ENCODE measurements at regions not wholly inside any gene's neighbourhood (a gene's known extent, or its start where the extent isn't known, plus 50 kb on each side); places are given as distances from the start of the nearest gene placed in this dataset.

- DNase-seq = no peak
These were observed 614.6 kb downstream of the DHX35 start for GRCh38 chr20:39576771-39577170.

GRCh38 chr20:39574061-39574460 lies 611.9 kb downstream of the DHX35 start:
- no peak for DNase-seq

GRCh38 chr20:39571171-39571570 lies 609.0 kb downstream of the DHX35 start:
- DNase-seq = no peak

- DNase-seq = no peak
These were observed 606.0 kb downstream of the DHX35 start for GRCh38 chr20:39568109-39568508.

- no peak for DNase-seq
These were observed 601.2 kb downstream of the DHX35 start for GRCh38 chr20:39563349-39563748.

- no peak for DNase-seq
These were observed 592.2 kb downstream of the DHX35 start for GRCh38 chr20:39554341-39554740.

- DNase-seq = no peak
These were observed 591.0 kb downstream of the DHX35 start for GRCh38 chr20:39553120-39553519.

- DNase-seq = no peak
These were observed 587.6 kb downstream of the DHX35 start for GRCh38 chr20:39549733-39550132.

- no peak for DNase-seq
These were observed 585.6 kb downstream of the DHX35 start for GRCh38 chr20:39547546-39548408.

GRCh38 chr20:39541136-39541803 lies 579.1 kb downstream of the DHX35 start:
- DNase-seq = no peak

- no peak for DNase-seq
These were observed 576.2 kb downstream of the DHX35 start for GRCh38 chr20:39538317-39538716.

GRCh38 chr20:39535301-39535700 lies 573.2 kb downstream of the DHX35 start:
- DNase-seq = no peak

- no peak for DNase-seq
These were observed 572.7 kb downstream of the DHX35 start for GRCh38 chr20:39534846-39535245.

GRCh38 chr20:39533858-39534257 lies 571.7 kb downstream of the DHX35 start:
- no peak for DNase-seq

- no peak for DNase-seq
These were observed 570.1 kb downstream of the DHX35 start for GRCh38 chr20:39532205-39532604.

- no peak for DNase-seq
These were observed 566.3 kb downstream of the DHX35 start for GRCh38 chr20:39528436-39528835.

- DNase-seq = peak; percentile 12 to 16
These were observed 562.3 kb downstream of the DHX35 start for GRCh38 chr20:39524371-39524911.

- DNase-seq = no peak
These were observed 561.3 kb downstream of the DHX35 start for GRCh38 chr20:39523405-39523804.

- DNase-seq = no peak
These were observed 556.5 kb downstream of the DHX35 start for GRCh38 chr20:39518654-39519053.

GRCh38 chr20:39516964-39517363 lies 554.8 kb downstream of the DHX35 start:
- DNase-seq = no peak

- no peak for DNase-seq
These were observed 542.6 kb downstream of the DHX35 start for GRCh38 chr20:39504710-39505094.

GRCh38 chr20:39503902-39504709 lies 542.0 kb downstream of the DHX35 start:
- DNase-seq = no peak
